Endothelial cell of umbilical vein (primary cell): ENCODE measurements at regions not wholly inside any gene's neighbourhood (a gene's known extent, or its start where the extent isn't known, plus 50 kb on each side); places are given as distances from the start of the nearest gene placed in this dataset.

Source experiments
- BruUV-seq: library from RNA; stranded (reverse); fragments of 400-500 nt; replicated peaks from 2 replicates; lab custom pipeline; 2021; lab: Mats Ljungman, UMichigan
- CTCF ChIA-PET: fragments of 300-600, 350-600 bp; sonication (Branson Sonifier 250); formaldehyde crosslinking; loops from one replicate; lab custom pipeline; 2021; ENCODE audit warnings: antibody characterized with exemption, inconsistent platforms; lab: Charles Lee
- POLR2A ChIA-PET: fragments of 300-600, 350-600 bp; sonication (Branson Sonifier 250); formaldehyde crosslinking; loops from one replicate; lab custom pipeline; 2021; ENCODE audit warnings: antibody characterized with exemption, inconsistent platforms; lab: Charles Lee
- DNase-seq: peaks from one replicate; pipeline ENCODE4 v3.0.0-alpha.2; 2011; ENCODE audit warnings: low read depth, low spot score
- FAIRE-seq: peaks from 2 replicates; lab custom pipeline; 2011; peaks lifted over from hg19 to GRCh38; lab: Jason Lieb, UNC
- H2AFZ ChIP-seq: 2 replicates; pipeline ENCODE4 v1.6.0; 2012; ENCODE audit warnings: low read depth, low read length, control low read depth, inconsistent platforms
- H3K27ac ChIP-seq: 2 replicates; pipeline ENCODE4 v1.5.1; 2011; ENCODE audit warnings: low read depth, mild to moderate bottlenecking, control low read depth, low read length, moderate library complexity; ENCODE audit not compliant: insufficient read depth
- H3K27me3 ChIP-seq, 2 experiments: 2 replicates each; pipeline versions ENCODE4 v1.6.0 to v1.6.1; 2011; ENCODE audit warnings: low read length in 2 of 2, mixed read lengths in 1 of 2; ENCODE audit not compliant: control insufficient read depth in 2 of 2, insufficient read depth in 2 of 2
- H3K36me3 ChIP-seq, 2 experiments: 2 replicates in 1 of 2; 3 replicates in 1 of 2; pipeline ENCODE4 v1.5.1; 2011; ENCODE audit warnings: low read length in 2 of 2, mild to moderate bottlenecking in 1 of 2, moderate library complexity in 1 of 2; ENCODE audit not compliant: control insufficient read depth in 2 of 2, insufficient read depth in 2 of 2; ENCODE audit errors: extremely low read depth in 1 of 2
- H3K4me1 ChIP-seq: 3 replicates; pipeline ENCODE4 v1.5.1; 2011; ENCODE audit warnings: mild to moderate bottlenecking, low read length; ENCODE audit not compliant: control insufficient read depth, insufficient read depth; ENCODE audit errors: extremely low read depth
- H3K4me2 ChIP-seq: 2 replicates; pipeline ENCODE4 v1.6.1; 2011; ENCODE audit warnings: low read length, control low read depth, mixed read lengths; ENCODE audit not compliant: insufficient read depth
- H3K4me3 ChIP-seq, 3 experiments: fragments of 200-600 bp in 1 of 3; sonication (generic), shearing (Covaris generic) in 1 of 3; replicated peaks in 1 of 3; 2 replicates each; pipeline ENCODE4 v1.5.1; 2011 to 2016; ENCODE audit warnings: control low read depth in 3 of 3, low read length in 3 of 3, mild to moderate bottlenecking in 2 of 3, inconsistent platforms in 1 of 3, low read depth in 1 of 3, moderate library complexity in 1 of 3; ENCODE audit not compliant: insufficient read depth in 1 of 3
- H3K79me2 ChIP-seq: 2 replicates; pipeline ENCODE4 v1.6.0; 2012; ENCODE audit warnings: low read length, inconsistent platforms; ENCODE audit not compliant: control insufficient read depth, insufficient read depth
- H3K9ac ChIP-seq: replicated peaks from 2 replicates; pipeline ENCODE3; 2011; ENCODE audit warnings: low read length, control low read depth; ENCODE audit not compliant: insufficient read depth; ENCODE audit errors: extremely low read depth
- H3K9me1 ChIP-seq: replicated peaks from 3 replicates; pipeline ENCODE4 v1.6.0; 2011; ENCODE audit warnings: mild to moderate bottlenecking, low read length; ENCODE audit not compliant: control insufficient read depth, insufficient read depth; ENCODE audit errors: extremely low read depth
- H3K9me3 ChIP-seq: replicated peaks from 2 replicates; pipeline ENCODE4 v1.5.1; 2012; ENCODE audit warnings: low read length, inconsistent platforms; ENCODE audit not compliant: control insufficient read depth, insufficient read depth
- H4K20me1 ChIP-seq: replicated peaks from 2 replicates; pipeline ENCODE3; 2011; ENCODE audit warnings: mild to moderate bottlenecking, low read length; ENCODE audit not compliant: control insufficient read depth, insufficient read depth; ENCODE audit errors: extremely low read depth
- CTCF ChIP-seq, 2 donors: IDR thresholded peaks; 1 replicate in 1 of 2; 2 replicates in 1 of 2; pipeline ENCODE4 v1.5.1; 2011; ENCODE audit warnings: low read length in 2 of 2, mild to moderate bottlenecking in 2 of 2, moderate library complexity in 2 of 2, control low read depth in 1 of 2, inconsistent platforms in 1 of 2, low read depth in 1 of 2; ENCODE audit not compliant: insufficient read depth in 1 of 2; ENCODE audit errors: extremely low read depth in 1 of 2
- EZH2 ChIP-seq: IDR thresholded peaks from 2 replicates; pipeline ENCODE4 v1.6.1; 2012; ENCODE audit warnings: borderline replicate concordance, low read depth, mild to moderate bottlenecking, moderate library complexity, low read length, inconsistent platforms; ENCODE audit not compliant: severe bottlenecking
- FOS ChIP-seq: IDR thresholded peaks from 2 replicates; pipeline ENCODE4 v1.6.1; 2011; ENCODE audit warnings: mild to moderate bottlenecking, low read length, moderate library complexity, borderline replicate concordance; ENCODE audit not compliant: insufficient read depth
- GATA2 ChIP-seq: IDR thresholded peaks from 2 replicates; pipeline ENCODE4 v1.7.0; 2011; ENCODE audit warnings: low read depth, mild to moderate bottlenecking, moderate library complexity, mixed read lengths, low read length; ENCODE audit not compliant: insufficient read length, insufficient read depth
- JUN ChIP-seq: IDR thresholded peaks from 2 replicates; pipeline ENCODE4 v1.6.1; 2011; ENCODE audit warnings: borderline replicate concordance, low read depth; ENCODE audit not compliant: insufficient read length, insufficient read depth
- MAX ChIP-seq: IDR thresholded peaks from 2 replicates; pipeline ENCODE4 v1.6.1; 2011; ENCODE audit not compliant: insufficient read depth, insufficient read length
- MYC ChIP-seq: IDR thresholded peaks from one replicate; pipeline ENCODE4 v1.6.1; 2011; ENCODE audit warnings: mild to moderate bottlenecking, low read depth, low read length
- POLR2A ChIP-seq: IDR thresholded peaks from 2 replicates; pipeline ENCODE4 v1.6.1; 2012; ENCODE audit warnings: low read depth, mild to moderate bottlenecking, control low read depth, low read length
- POLR2AphosphoS5 ChIP-seq: IDR thresholded peaks from 2 replicates; pipeline ENCODE4 v1.6.1; 2012; ENCODE audit warnings: low read depth, mild to moderate bottlenecking, control low read depth, low read length, moderate library complexity; ENCODE audit not compliant: insufficient read depth
- dilution Hi-C: fragments of 300-500 bp; cut with MboI; formaldehyde crosslinking; loops from one replicate; pipeline ENCODE4 v1.15.0; 2019; ENCODE audit warnings: low sequenced_read_pairs; ENCODE audit not compliant: extremely low pct_ligation_motif_present
- intact Hi-C: fragments of 100-400 bp; cut with micrococcal nuclease; formaldehyde crosslinking; loops from one replicate; pipeline ENCODE4 v1.10.0; 2022

- dilution Hi-C loops, result no loop called here
- Histone ChIP-seq H4K20me1 (no peaks in the 10 kb centered on the region), H2AFZ (no peak overlapping the region), H3K9ac (no peak overlapping the region), H3K9me3 (no peaks in the 10 kb centered on the region), H3K36me3 (no peaks in the 10 kb centered on the region), H3K4me1 (no peaks in the 10 kb centered on the region), H3K79me2 (no peaks in the 10 kb centered on the region), H3K4me3 (no peak overlapping the region), H3K4me2 (no peak overlapping the region), H3K9me1 (no peaks in the 10 kb centered on the region), H3K27ac (no peak overlapping the region), H3K27me3 (no peaks in the 10 kb centered on the region)
- POLR2A ChIA-PET, result no interaction called here
- CTCF ChIA-PET, result interaction anchor here (0.8 kb wide), 1 partner anchor 14 kb away, joined by 3 read pairs; no protein-coding TSS in a partner anchor
- FAIRE-seq, result no peak
- DNase-seq, result no peak
- no TSS peak for BruUV-seq
- intact Hi-C loops, result no loop called here
- TF ChIP-seq MYC (no peak), EZH2 (no peak), GATA2 (no peak), FOS (no peak), JUN (no peak), MAX (no peak), CTCF (IDR thresholded peaks at IDR 0.05; ENCODE audit: extremely low read depth in 1 of 2, insufficient read depth in 1 of 2, low read depth in 1 of 2, low read length in 2 of 2) (no peak), POLR2AphosphoS5 (no peak), POLR2A (no peak)
Measured at GRCh38 chr4:34194585-34194984, 2049.7 kb downstream of the ARAP2 start.
